Right cardiac atrium (tissue), 5 donors: ENCODE measurements at regions not wholly inside any gene's neighbourhood (a gene's known extent, or its start where the extent isn't known, plus 50 kb on each side); places are given as distances from the start of the nearest gene placed in this dataset.
"Not testable (repeated sequence)": the region's sequence is repeated elsewhere in the genome, so short reads cannot be mapped to it uniquely, and the experiment has no call there.

Experiments
- ATAC-seq, 2 donors: fragments of 200-7000 bp; cut with Tn5 transposase; one replicate each; pipeline versions ENCODE4 v1.8.0 to v1.9.1; 2020; ENCODE audit warnings: moderate library complexity in 2 of 2, mild to moderate bottlenecking in 1 of 2
- DNase-seq, 3 donors: peaks; one replicate each; pipeline ENCODE4 v3.0.0-alpha.2; 2020
- H3K27ac ChIP-seq: one replicate; pipeline ENCODE4 v1.5.1; 2013; ENCODE audit warnings: mild to moderate bottlenecking, low read length, control low read depth, moderate library complexity
- H3K27me3 ChIP-seq: one replicate; pipeline ENCODE4 v1.6.1; 2013; ENCODE audit not compliant: control insufficient read depth, insufficient read depth
- H3K4me1 ChIP-seq: one replicate; pipeline ENCODE4 v1.6.1; 2013; ENCODE audit warnings: low read length; ENCODE audit not compliant: control insufficient read depth, insufficient read depth
- H3K4me3 ChIP-seq: one replicate; pipeline ENCODE4 v1.5.1; 2013; ENCODE audit warnings: low read length, control low read depth
- H3K9me3 ChIP-seq: one replicate; pipeline ENCODE4 v1.6.1; 2013; ENCODE audit warnings: low read length; ENCODE audit not compliant: control insufficient read depth
- WGBS: extraction: QIAGEN DNeasy Blood & Tissue Kit; methylation state at CpG from one replicate; pipeline ENCODE4 v1.1.7; 2013; 5-methylcytosine and 5-hydroxymethylcytosine counted together
- intact Hi-C, 4 donors: fragments of 100-400 bp; cut with DNase I; formaldehyde crosslinking; loops; one replicate each; pipeline versions ENCODE4 v1.11.0 to v1.14.0; 2022 to 2023
- donor health status: healthy with polysubstance abuse.
- donor health status: DM: no; HTN: yes; CAD: no.
- donor health status: DM: no; HTN: no; CAD: no.
- donor health status: DM: no; HTN: yes; CAD: no; lungs with severe emphysema.
- donor health status: DM: yes; HTN: yes; CAD: no.

GRCh38 chr6:18629571-18629970, 242.4 kb downstream of the RNF144B start:
- intact Hi-C loops: no loop called here
- Histone ChIP-seq H3K27me3 (no peaks in the 10 kb centered on the region), H3K27ac (no peak overlapping the region), H3K9me3 (no peaks in the 10 kb centered on the region), H3K4me1 (no peaks in the 10 kb centered on the region), H3K4me3 (no peak overlapping the region)
- WGBS: 64% methylated on average over 3 of the region's 3 CpGs
- ATAC-seq (no peak), DNase-seq (no peak)

GRCh38 chr6:18632670-18633410, 245.7 kb downstream of the RNF144B start:
- 67% methylated on average over 4 of the region's 4 CpGs for WGBS
- ATAC-seq: no peak
- no peaks in the 10 kb centered on the region for H3K27me3 ChIP-seq

GRCh38 chr6:18634912-18635311, 247.8 kb downstream of the RNF144B start:
- H3K4me1 ChIP-seq: no peaks in the 10 kb centered on the region
- H3K4me3 ChIP-seq: no peak overlapping the region
- no peaks in the 10 kb centered on the region for H3K9me3 ChIP-seq
- intact Hi-C loops: no loop called here
- H3K27ac ChIP-seq: no peak overlapping the region
- 67% methylated on average over 6 of the region's 6 CpGs for WGBS
- ATAC-seq (no peak), DNase-seq (no peak)
- H3K27me3 ChIP-seq: no peaks in the 10 kb centered on the region

More at GRCh38 chr6:18632670-18633410, 245.7 kb downstream of the RNF144B start:
- Histone ChIP-seq H3K4me3 (no peak overlapping the region), H3K9me3 (no peaks in the 10 kb centered on the region), H3K4me1 (no peaks in the 10 kb centered on the region), H3K27ac (no peak overlapping the region)
- DNase-seq: no peak
- intact Hi-C loops: no loop called here

- Histone ChIP-seq H3K4me1 (no peaks in the 10 kb centered on the region), H3K4me3 (no peak overlapping the region), H3K27me3 (no peaks in the 10 kb centered on the region), H3K9me3 (no peaks in the 10 kb centered on the region), H3K27ac (no peak overlapping the region)
- DNase-seq: no peak
- intact Hi-C loops: no loop called here
- no peak for ATAC-seq
Measured at GRCh38 chr6:18640134-18640533, 253.0 kb downstream of the RNF144B start.

- no peak overlapping the region for H3K27ac ChIP-seq
- no peaks in the 10 kb centered on the region for H3K9me3 ChIP-seq
- H3K4me3 ChIP-seq: no peak overlapping the region
- DNase-seq (no peak), ATAC-seq (no peak)
- no peaks in the 10 kb centered on the region for H3K4me1 ChIP-seq
- no peaks in the 10 kb centered on the region for H3K27me3 ChIP-seq
- WGBS: 27% methylated on average over 1 of the region's 1 CpG
- intact Hi-C loops: no loop called here
Measured at GRCh38 chr6:18640754-18641153, 253.6 kb downstream of the RNF144B start.

GRCh38 chr6:18654821-18655220, 267.7 kb downstream of the RNF144B start:
- ATAC-seq (no peak), DNase-seq (no peak)
- Histone ChIP-seq H3K27ac (no peak overlapping the region), H3K9me3 (no peaks in the 10 kb centered on the region), H3K27me3 (no peaks in the 10 kb centered on the region), H3K4me1 (no peaks in the 10 kb centered on the region), H3K4me3 (no peak overlapping the region)
- intact Hi-C loops: no loop called here

- H3K27ac ChIP-seq: no peak overlapping the region
- no peaks in the 10 kb centered on the region for H3K9me3 ChIP-seq
- intact Hi-C loops: no loop called here
- no peak overlapping the region for H3K4me3 ChIP-seq
- no peaks in the 10 kb centered on the region for H3K4me1 ChIP-seq
- H3K27me3 ChIP-seq: no peaks in the 10 kb centered on the region
- DNase-seq: peak in 2 of 3 donors; percentile 7 to 32
- 80% methylated on average over 5 of the region's 5 CpGs for WGBS
- ATAC-seq: no peak
Measured at GRCh38 chr6:18656506-18656905, 269.4 kb downstream of the RNF144B start.

GRCh38 chr6:18659994-18660393, 272.8 kb downstream of the RNF144B start:
- ATAC-seq, H3K9me3 ChIP-seq, H3K4me1 ChIP-seq, H3K4me3 ChIP-seq, DNase-seq, intact Hi-C loops, H3K27ac ChIP-seq, H3K27me3 ChIP-seq: not testable (repeated sequence)
- whole genome bisulfite sequencing: 81% methylated on average over 5 of the region's 5 CpGs

- 57% methylated on average over 1 of the region's 1 CpG for WGBS
- no peaks in the 10 kb centered on the region for H3K27me3 ChIP-seq
- no peak for DNase-seq
- H3K4me1 ChIP-seq: no peaks in the 10 kb centered on the region
- H3K27ac ChIP-seq: no peak overlapping the region
- intact Hi-C loops: no loop called here
- ATAC-seq: no peak
- H3K4me3 ChIP-seq: no peak overlapping the region
- no peaks in the 10 kb centered on the region for H3K9me3 ChIP-seq
Measured at GRCh38 chr6:18663011-18663410, 275.9 kb downstream of the RNF144B start.

GRCh38 chr6:18664401-18664800, 277.3 kb downstream of the RNF144B start:
- no peak for ATAC-seq
- H3K9me3 ChIP-seq: no peaks in the 10 kb centered on the region
- DNase-seq: no peak
- H3K27ac ChIP-seq: no peak overlapping the region
- intact Hi-C loops: no loop called here
- WGBS: 77% methylated on average over 5 of the region's 5 CpGs
- H3K4me1 ChIP-seq: no peaks in the 10 kb centered on the region
- H3K4me3 ChIP-seq: no peak overlapping the region
- no peaks in the 10 kb centered on the region for H3K27me3 ChIP-seq

- Histone ChIP-seq H3K4me1 (no peaks in the 10 kb centered on the region), H3K4me3 (no peak overlapping the region), H3K9me3 (no peaks in the 10 kb centered on the region), H3K27ac (no peak overlapping the region), H3K27me3 (no peaks in the 10 kb centered on the region)
- no peak for ATAC-seq
- 41% methylated on average over 2 of the region's 2 CpGs for WGBS
- intact Hi-C loops: no loop called here
- no peak for DNase-seq
Measured at GRCh38 chr6:18667612-18668011, 280.5 kb downstream of the RNF144B start.

- WGBS: 66% methylated on average over 3 of the region's 3 CpGs
- Histone ChIP-seq H3K27ac (no peak overlapping the region), H3K27me3 (no peaks in the 10 kb centered on the region), H3K4me3 (no peak overlapping the region), H3K9me3 (no peaks in the 10 kb centered on the region), H3K4me1 (no peaks in the 10 kb centered on the region)
- DNase-seq (no peak), ATAC-seq (no peak)
- intact Hi-C loops: no loop called here
Measured at GRCh38 chr6:18668994-18669393, 281.8 kb downstream of the RNF144B start.
